ENCODE measurements at regions not wholly inside any gene's neighbourhood (a gene's known extent, or its start where the extent isn't known, plus 50 kb on each side); places are given as distances from the start of the nearest gene placed in this dataset.
A peak's percentile ranks its signal among the peaks of the same experiment; 100 is the strongest.

DNA sequence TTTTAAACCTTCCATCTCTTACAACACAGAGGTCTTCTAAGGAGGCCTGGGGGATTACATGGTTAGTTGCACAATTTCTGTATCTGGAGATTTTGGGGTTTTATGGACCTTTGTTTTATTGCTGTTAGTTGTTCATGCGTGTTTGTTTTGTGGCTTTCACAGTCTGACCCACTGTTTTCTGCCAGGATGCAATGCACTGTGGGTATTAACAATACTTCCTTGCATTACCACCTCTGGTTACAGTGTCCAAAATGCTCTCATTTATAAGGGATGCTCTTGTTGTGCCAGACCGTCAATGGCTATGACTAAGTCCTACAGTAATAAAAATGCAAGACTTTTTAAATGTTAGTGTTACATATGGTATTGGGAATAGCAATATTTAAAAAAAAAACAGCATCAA is 730.2 kb downstream of the KCTD8 start:
- H3K36me3 ChIP-seq (replicated peaks in 1 of 2; ENCODE audit: insufficient read depth in 1 of 2, low read depth in 2 of 2): no peaks in the 10 kb centered on the region
- no peaks in the 10 kb centered on the region for H3K9me3 ChIP-seq
- intact Hi-C loops (cut with DNase I): no loop called here
- no peak for DNase-seq
- ATAC-seq: no peak
- no peak for TF ChIP-seq POLR2A (IDR thresholded peaks at IDR 0.05)
- TF ChIP-seq, protein P1, sequence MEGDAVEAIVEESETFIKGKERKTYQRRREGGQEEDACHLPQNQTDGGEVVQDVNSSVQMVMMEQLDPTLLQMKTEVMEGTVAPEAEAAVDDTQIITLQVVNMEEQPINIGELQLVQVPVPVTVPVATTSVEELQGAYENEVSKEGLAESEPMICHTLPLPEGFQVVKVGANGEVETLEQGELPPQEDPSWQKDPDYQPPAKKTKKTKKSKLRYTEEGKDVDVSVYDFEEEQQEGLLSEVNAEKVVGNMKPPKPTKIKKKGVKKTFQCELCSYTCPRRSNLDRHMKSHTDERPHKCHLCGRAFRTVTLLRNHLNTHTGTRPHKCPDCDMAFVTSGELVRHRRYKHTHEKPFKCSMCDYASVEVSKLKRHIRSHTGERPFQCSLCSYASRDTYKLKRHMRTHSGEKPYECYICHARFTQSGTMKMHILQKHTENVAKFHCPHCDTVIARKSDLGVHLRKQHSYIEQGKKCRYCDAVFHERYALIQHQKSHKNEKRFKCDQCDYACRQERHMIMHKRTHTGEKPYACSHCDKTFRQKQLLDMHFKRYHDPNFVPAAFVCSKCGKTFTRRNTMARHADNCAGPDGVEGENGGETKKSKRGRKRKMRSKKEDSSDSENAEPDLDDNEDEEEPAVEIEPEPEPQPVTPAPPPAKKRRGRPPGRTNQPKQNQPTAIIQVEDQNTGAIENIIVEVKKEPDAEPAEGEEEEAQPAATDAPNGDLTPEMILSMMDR (IDR thresholded peaks at IDR 0.05): no peak
- H3K4me3 ChIP-seq: no peak overlapping the region
- no peaks in the 10 kb centered on the region for H3K27me3 ChIP-seq
- no peak overlapping the region for H3K27ac ChIP-seq
- 74 to 76% methylated on average over 2 of the region's 2 CpGs for WGBS, 2 donors
- H3K4me1 ChIP-seq: no peaks in the 10 kb centered on the region

- no peak for ATAC-seq
- intact Hi-C loops (cut with DNase I): no loop called here
- TF ChIP-seq, protein P1 (IDR thresholded peaks at IDR 0.05): no peak
- TF ChIP-seq POLR2A (IDR thresholded peaks at IDR 0.05): no peak
- H3K27me3 ChIP-seq: no peaks in the 10 kb centered on the region
- H3K4me3 ChIP-seq: no peak overlapping the region
- no peaks in the 10 kb centered on the region for H3K36me3 ChIP-seq (replicated peaks in 1 of 2; ENCODE audit: insufficient read depth in 1 of 2, low read depth in 2 of 2)
- H3K27ac ChIP-seq: no peak overlapping the region
- no peak for DNase-seq
- no peaks in the 10 kb centered on the region for H3K9me3 ChIP-seq
- H3K4me1 ChIP-seq: peaks cover 5% of the 10 kb centered on the region
- WGBS, 2 donors: 28 to 31% methylated on average over 9 of the region's 9 CpGs
Measured at GRCh38 chr4:43732829-43733426, 715.7 kb downstream of the KCTD8 start.

DNA sequence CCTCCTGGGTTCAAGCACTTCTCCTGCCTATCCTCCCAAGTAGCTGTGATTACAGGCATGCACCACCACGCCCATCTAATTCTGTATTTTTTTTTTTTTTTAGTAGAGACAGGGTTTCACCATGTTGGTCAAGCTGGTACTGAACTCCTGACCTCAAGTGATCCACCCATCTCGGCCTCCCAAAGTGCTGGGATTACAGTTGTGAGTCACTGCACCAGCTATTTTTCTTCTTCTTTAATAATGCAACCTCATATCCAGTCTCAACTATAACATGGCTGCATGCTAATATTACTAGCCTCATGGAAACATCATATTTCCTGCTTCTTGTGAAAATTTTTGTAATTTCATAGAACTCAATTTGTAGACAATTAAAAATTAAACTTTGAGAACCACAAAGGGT is 706.5 kb downstream of the KCTD8 start:
- Histone ChIP-seq H3K27ac (no peak overlapping the region), H3K36me3 (replicated peaks in 1 of 2; ENCODE audit: insufficient read depth in 1 of 2, low read depth in 2 of 2) (no peaks in the 10 kb centered on the region), H3K9me3 (no peaks in the 10 kb centered on the region), H3K4me3 (no peak overlapping the region), H3K27me3 (no peaks in the 10 kb centered on the region), H3K4me1 (no peaks in the 10 kb centered on the region)
- DNase-seq (no peak), ATAC-seq (no peak)
- intact Hi-C loops (cut with DNase I): no loop called here
- no peak for TF ChIP-seq POLR2A (IDR thresholded peaks at IDR 0.05)
- TF ChIP-seq, protein P1 (IDR thresholded peaks at IDR 0.05): no peak
- 63 to 65% methylated on average over 2 of the region's 2 CpGs for WGBS, 2 donors

- 41 to 45% methylated on average over 3 of the region's 3 CpGs for WGBS, 2 donors
- TF ChIP-seq POLR2A (IDR thresholded peaks at IDR 0.05): no peak
- TF ChIP-seq, protein P1 (IDR thresholded peaks at IDR 0.05): no peak
- Histone ChIP-seq H3K36me3 (replicated peaks in 1 of 2; ENCODE audit: insufficient read depth in 1 of 2, low read depth in 2 of 2) (no peaks in the 10 kb centered on the region), H3K27ac (no peak overlapping the region), H3K4me1 (peaks cover 7% of the 10 kb centered on the region), H3K9me3 (no peaks in the 10 kb centered on the region), H3K27me3 (no peaks in the 10 kb centered on the region), H3K4me3 (no peak overlapping the region)
- ATAC-seq (no peak), DNase-seq (peak in 2 of 4 donors; percentile 6 to 43)
- intact Hi-C loops (cut with DNase I): no loop called here
Measured at GRCh38 chr4:43754566-43754965, 694.0 kb downstream of the KCTD8 start.

DNA sequence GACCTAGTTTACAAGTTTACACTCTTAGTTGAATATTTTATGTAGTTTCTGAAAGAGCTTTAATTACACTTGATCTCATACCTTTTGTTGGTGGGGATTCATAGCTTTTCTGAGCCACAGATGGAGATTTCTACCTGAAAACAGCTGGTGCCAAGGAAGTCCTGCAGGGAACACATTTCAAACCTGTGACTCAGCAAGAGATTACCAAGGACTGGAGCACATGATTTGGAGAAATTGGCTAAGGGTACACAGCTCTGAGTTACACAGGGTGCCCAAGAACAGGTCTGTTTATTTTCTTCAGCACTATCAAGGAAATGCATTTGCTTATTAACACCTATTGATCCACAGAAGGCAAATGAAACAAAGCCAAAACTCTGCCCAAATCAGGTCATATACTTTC is 691.5 kb downstream of the KCTD8 start:
- Histone ChIP-seq H3K4me3 (no peak overlapping the region), H3K36me3 (replicated peaks in 1 of 2; ENCODE audit: insufficient read depth in 1 of 2, low read depth in 2 of 2) (no peaks in the 10 kb centered on the region), H3K9me3 (no peaks in the 10 kb centered on the region), H3K27ac (peak overlapping the region in 3 of 4 donors; percentile 27 to 46 (median 33)), H3K4me1 (peaks cover 7% of the 10 kb centered on the region), H3K27me3 (no peaks in the 10 kb centered on the region)
- TF ChIP-seq POLR2A (IDR thresholded peaks at IDR 0.05): no peak
- TF ChIP-seq, protein P1 (IDR thresholded peaks at IDR 0.05): no peak
- intact Hi-C loops (cut with DNase I): no loop called here
- ATAC-seq (peak; percentile 99), DNase-seq (peak; percentile 45 to 79 (median 62))

Data from body of pancreas (tissue), 4 donors.